GM08714 (cell line): ENCODE measurements at regions not wholly inside any gene's neighbourhood (a gene's known extent, or its start where the extent isn't known, plus 50 kb on each side); places are given as distances from the start of the nearest gene placed in this dataset.

ENCODE experiments used
- H3K4me3 ChIP-seq: fragments of 200-500 bp; sonication (Bioruptor generic); 2 replicates; pipeline ENCODE4 v1.5.1; 2014; ENCODE audit warnings: mild to moderate bottlenecking, low read length, inconsistent platforms
- ZNF274 ChIP-seq: IDR thresholded peaks from 2 replicates; pipeline ENCODE4 v1.6.1; 2012; ENCODE audit warnings: mild to moderate bottlenecking, low read depth, low read length

DNA sequence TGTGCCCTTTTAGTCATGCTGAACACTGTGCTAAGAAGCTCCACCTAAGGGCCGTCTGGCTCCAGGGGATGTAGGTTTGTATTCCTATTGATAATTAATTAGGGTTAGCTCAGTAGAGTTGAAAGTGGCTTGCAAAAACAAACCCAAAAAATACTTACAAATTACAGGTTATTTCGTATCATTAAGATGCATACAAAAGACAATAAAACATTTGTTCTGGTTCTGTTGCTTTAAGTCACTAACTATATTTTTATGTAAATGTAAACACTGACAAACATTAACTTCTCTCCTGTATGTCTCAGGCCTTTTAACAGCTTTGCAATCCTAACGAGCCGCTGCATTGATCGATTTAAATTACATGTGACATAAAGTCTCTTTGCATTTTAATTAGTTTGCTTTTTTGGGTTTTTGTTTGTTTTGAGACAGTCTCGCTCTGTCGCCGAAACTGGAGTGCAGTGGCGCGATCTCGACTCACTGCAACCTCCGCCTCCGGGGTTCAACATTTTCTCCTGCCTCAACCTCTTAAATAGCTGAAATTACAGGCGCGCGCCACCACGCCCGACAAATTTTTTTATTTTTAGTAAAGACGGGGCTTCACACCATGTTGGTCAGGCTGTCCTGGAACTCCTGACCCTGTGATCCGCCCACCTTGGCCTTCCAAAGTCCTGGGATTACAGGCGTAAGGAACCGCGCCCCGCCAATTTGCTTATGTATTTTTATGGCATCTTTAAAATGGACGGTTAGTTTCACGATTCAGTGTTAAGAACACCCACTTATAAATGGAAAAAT, 110.9 kb downstream of the HFE start:
- TF ChIP-seq ZNF274, result no peak
- peak overlapping the region; percentile 87 for H3K4me3 ChIP-seq

DNA sequence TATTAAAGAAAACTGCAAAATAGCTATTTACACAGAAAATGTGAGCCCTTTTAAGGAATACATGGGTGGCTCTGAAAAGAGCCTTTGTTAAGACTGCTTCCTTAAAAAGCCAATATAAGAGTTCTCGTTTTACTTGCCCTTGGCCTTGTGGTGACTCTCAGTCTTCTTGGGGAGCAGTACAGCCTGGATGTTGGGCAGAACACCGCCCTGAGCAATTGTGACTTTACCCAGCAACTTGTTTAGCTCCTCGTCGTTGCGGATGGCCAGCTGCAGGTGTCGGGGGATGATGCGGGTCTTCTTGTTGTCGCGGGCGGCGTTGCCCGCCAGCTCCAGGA, 111.5 kb downstream of the HFE start:
- H3K4me3 ChIP-seq, result peak overlapping the region; percentile 87
- TF ChIP-seq ZNF274, result no peak

DNA sequence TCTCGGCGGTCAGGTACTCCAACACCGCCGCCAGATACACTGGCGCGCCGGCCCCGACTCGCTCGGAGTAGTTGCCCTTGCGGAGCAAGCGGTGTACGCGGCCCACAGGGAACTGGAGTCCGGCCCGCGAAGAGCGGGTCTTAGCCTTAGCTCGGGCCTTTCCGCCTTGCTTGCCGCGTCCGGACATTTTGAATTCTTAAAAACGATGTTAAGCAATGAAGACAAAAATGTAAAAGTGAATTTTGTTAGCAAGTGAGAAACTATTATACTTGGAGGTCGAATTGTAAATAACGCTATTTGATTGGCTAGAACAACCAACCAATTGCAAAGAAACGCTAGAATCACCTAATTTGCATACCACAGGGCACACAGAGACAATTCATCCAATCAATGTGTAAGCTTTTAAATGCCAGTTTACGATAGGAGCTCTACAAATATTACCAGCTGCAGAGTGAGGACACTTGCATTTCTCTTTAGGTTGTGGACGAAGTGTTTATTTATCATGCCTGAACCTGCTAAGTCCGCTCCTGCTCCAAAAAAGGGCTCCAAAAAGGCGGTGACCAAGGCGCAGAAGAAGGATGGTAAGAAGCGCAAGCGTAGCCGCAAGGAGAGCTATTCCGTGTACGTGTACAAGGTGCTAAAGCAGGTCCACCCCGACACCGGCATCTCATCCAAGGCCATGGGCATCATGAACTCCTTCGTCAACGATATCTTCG, 112.0 kb downstream of the HFE start:
- TF ChIP-seq ZNF274, result no peak
- H3K4me3 ChIP-seq, result peak overlapping the region; percentile 87

DNA sequence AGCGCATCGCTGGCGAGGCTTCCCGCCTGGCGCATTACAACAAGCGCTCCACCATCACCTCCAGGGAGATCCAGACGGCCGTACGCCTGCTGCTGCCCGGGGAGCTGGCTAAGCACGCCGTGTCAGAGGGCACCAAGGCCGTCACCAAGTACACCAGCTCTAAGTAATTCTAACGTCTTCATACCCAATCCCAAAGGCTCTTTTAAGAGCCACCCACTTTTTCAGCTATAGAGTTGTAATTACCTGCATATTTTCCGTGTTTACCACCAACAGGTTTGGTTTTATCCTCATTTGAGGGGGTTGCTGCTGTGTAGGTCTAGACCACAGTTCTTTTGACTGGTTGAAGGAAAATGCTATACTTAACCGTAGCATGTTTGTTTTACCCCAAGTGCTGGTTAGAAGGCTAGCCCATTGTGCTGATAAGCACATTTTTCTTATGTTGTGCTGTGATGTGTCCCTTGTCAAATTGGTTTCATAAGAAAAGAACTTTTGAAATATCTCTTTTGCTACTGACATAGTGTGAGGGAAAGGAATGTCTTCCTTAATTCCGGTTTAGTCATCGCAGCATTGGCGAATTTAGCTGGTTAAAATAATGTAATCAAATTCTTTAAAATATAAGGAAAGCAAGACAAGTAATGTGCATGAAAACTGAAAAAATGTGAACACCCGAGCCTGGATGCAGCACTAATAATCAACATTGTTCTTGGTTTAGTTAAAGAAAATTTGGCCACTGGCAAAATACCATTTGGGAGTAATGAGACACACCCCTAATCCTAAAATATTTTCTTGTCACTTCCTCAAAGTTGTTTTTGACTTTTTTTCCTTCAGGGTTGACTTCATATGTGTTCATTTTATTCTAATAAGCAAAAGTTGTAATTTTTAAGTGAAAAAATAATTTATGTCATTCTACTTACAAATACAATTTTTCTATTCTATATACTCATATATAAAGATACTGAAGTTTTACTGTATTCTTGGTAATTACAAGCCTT, 112.8 kb downstream of the HFE start:
- no peak for TF ChIP-seq ZNF274
- peak overlapping the region; percentile 64 for H3K4me3 ChIP-seq

DNA sequence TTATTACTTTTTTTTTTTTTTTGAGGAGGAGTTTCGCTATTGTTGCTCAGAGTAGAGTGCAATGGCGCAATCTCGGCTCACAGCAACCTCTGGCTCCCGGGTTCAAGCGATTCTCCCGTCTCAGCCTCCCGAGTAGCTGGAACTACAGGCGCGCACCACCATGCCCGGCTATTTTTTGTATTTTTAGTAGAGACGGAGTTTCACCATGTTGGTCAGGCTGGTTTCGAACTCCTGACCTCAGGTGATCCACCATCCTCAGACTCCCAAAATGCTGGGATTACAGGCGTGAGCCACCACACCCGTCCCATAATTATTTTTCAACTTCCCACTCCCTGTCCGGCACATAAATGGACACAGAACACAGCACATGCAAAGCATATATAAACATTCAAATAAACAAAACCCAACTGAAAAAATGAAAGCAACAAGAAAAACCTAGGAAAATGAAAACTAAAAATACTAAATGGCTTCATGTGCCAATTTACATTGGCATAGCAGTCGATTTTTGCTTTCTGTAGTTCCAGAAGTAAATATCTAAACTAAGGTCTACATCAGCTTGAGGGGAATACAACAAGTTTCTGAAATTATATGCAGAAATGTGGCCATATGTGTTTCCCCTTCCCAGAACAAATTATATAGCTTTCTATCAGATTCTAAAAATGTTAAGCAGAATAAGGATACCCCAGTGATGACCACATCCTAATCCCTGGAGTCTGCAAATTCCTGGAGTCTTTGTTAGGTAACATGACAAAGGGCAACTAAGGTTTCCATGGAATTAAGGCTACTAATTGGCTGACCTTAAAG, 113.9 kb downstream of the HFE start:
- no peak for TF ChIP-seq ZNF274
- H3K4me3 ChIP-seq, result no peak overlapping the region; the same call in 1 of the 2 replicates

DNA sequence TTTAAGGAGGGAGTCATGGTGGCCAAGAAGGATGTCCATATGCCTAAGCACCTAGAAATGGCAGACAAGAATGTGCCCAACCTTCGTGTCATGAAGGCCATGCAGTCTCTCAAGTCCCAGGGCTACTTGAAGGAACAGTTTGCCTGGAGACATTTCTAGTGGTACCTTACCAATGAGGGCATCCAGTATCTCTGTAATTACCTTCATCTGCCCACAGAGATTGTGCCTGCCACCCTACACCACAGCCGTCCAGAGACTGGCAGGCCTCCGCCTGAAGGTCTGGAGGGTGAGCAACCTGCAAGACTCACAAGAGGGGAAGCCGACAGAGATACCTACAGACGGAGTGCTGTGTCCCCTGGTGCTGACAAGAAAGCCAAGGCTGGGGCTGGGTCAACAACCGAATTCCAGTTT, 115.0 kb downstream of the HFE start:
- no peak overlapping the region for H3K4me3 ChIP-seq
- no peak for TF ChIP-seq ZNF274

DNA sequence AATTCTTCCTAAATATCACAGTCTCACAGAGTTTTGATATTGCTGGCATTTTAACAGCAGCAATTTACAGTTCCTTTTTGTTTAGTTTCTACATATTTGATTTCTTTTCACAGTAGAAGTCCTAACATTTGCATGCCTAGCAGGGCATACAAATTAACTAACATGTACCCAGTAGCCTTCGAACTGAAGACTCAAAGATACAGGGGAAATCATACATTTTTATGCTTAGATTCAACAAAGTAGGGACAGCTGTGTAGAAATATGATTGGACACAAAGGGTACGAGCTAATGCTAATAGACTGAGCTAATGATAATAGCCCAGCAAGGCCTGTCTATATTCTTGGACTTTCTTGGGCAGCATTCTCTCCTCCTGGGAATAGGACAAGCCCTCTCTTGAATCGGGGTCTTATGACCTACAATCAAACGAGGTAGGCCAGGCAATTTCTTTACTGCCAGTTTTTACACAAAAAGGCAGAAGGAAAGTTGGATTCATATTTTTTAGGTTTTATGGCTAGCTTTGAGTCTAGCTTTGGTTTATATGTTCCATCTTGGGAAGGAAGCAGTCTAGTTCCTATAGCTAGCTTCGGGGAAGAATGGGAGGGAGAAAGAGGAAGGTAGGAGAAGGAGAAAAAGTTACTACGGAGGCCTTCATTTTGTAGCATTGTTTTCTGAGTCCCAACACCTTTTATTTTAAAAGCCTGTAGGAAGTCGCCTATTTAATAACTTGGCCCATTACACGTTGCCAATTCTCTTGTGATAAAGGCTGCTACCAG, 115.8 kb downstream of the HFE start:
- no peak overlapping the region for H3K4me3 ChIP-seq

DNA sequence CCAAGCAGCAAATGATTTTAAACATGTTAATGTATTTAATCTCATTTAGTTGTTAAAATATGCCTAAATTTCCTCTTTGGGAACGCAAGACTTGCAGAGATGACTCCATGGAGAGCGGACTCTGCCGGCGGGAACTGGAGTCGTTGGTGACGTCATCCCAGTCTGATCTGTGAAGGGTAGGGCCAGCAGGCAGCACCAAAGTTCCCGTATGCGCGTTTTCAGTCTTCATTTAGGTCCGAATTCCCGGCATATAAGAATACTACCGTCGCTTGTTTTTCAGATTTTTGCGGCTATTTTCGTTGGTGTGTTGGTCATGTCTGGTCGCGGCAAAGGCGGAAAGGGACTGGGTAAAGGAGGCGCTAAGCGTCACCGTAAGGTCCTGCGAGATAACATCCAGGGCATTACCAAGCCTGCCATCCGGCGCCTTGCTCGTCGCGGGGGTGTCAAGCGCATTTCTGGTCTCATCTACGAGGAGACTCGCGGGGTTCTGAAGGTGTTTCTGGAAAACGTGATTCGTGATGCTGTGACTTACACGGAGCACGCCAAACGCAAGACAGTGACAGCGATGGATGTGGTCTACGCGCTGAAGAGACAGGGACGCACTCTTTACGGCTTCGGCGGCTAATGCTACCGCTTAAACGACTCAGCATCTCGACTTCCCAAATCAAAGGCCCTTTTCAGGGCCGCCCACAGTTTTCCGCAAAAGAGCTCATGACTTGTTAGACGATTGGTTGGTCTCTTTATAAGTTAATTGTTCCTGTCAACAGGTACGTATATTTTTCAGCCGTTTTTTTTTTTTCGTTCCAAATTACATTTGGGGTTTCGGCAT, 117.3 kb downstream of the HFE start:
- peak overlapping the region; percentile 100 for H3K4me3 ChIP-seq
- no peak for TF ChIP-seq ZNF274

More for the DNA sequence above, 115.8 kb downstream of the HFE start:
- TF ChIP-seq ZNF274, result no peak

DNA sequence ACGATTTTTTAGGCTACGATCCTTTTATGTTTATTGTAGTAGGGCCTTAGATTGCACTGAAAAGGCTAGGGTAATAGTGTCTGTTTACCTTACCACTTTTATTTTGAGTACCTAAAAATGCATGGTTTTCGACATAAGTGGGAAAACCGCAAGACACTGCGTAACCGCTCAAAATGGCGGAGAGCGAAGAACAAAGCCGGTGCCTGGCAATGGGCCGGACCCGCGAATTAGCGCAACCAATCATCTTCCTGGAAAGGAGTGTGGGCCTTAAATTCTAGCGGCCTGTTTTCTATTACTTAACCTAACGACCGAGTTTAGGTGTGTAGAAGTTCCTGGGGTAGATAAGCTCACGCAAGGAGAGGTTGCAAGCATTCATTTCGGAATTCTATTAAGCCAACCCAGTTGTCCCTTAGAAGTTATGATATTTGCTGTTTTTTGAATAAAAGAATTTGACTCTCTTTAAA, 118.0 kb downstream of the HFE start:
- peak overlapping the region; percentile 100 for H3K4me3 ChIP-seq
- TF ChIP-seq ZNF274, result no peak

DNA sequence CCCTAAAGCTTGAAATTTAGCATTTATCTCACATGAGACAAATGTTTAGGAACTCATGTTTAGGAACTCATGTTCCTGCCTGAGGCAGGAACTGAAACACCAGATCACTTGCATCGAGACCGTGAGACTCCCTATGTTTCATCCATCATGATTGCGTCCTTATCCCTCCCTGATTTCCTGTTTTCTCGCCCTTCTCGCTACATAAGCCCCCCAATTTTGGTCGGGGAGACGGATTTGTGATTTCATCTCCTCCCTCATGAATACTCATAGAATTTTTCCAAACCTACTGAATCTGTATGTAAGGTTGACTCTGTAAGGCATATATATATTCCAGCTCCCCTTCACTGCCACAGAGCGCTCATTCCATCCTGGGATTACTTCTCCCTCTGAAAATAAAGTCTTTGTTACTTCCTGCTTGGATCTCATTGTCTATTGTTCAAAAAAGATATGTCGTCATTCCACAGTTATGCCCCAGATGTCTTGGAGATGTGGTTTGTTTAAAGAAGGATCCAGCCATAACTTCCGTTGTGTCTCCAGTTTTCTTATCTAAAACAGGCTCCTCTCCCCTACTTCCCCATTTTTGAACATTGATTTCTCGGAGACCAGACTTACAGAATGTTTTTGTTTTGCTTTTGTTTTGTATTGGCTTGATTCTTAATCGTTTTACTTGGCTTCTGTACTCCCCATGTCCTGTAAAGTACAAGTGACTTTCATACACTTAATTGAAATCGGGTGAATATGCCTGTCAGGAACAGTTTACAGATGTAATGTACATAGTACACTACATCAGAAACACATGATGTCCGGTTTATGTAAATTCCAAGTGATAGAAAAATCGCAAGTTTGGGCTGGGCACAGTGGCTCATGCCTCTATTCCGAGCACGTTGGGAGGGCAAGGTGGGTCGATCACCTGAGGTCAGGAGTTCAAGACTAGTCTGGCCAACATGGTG, 118.7 kb downstream of the HFE start:
- TF ChIP-seq ZNF274, result no peak
- H3K4me3 ChIP-seq, result peak overlapping the region; percentile 100

DNA sequence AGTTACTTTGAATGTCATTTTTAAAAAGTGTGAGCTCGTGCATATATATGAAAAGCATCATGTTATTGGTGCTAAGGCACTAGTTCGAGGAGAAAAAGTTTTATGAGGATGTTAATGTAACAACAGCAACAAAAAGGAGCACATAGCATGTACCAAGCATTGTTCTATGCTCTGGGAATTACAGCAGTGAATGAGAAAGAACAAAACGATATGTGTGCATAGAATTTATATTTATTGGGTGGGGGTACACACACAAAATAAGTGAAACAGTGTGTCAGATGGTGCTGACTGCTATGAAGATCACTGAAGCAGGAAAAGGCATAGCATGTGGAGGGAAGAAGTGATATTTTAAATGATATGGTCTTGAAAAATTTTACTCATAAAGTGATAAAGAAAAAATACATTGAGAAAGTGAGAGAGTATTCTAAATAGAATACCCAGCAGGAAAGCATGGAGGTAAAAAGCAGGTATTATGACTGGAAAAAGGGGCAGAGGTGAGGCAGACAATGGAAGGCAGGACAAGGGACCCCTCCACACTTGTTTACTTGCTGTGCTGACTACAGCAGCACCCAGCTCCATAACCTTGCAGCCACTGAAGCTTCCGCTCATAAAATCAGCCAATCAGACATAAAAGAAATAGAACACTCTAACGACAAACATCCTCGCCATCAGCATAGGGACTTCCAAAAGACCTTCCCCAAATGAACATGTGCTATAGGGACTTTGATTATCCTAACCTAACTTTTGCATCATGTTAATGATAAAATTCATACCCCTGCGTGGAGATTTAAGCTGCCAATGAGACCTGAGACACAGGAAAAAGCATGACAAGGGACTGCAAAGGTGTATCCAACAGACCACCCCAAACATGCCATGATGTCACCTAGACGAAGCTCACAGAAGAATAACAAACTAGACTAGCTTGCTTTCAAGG, 119.9 kb downstream of the HFE start:
- no peak for TF ChIP-seq ZNF274
- H3K4me3 ChIP-seq, result peak overlapping the region; percentile 100
